Left lung (tissue), 4 donors: ENCODE measurements at regions not wholly inside any gene's neighbourhood (a gene's known extent, or its start where the extent isn't known, plus 50 kb on each side); places are given as distances from the start of the nearest gene placed in this dataset.
A peak's percentile ranks its signal among the peaks of the same experiment; 100 is the strongest.

Experiments
- ATAC-seq: fragments of 200-7000 bp; cut with Tn5 transposase; one replicate; pipeline ENCODE4 v1.9.1; 2020; ENCODE audit warnings: moderate library complexity
- DNase-seq, 4 donors: peaks; one replicate each; pipeline ENCODE4 v3.0.0-alpha.2; 2013 to 2020
- H3K27ac ChIP-seq, 2 donors: fragments of 200-600 bp; sonication (generic) in 1 of 2; one replicate each; pipeline versions ENCODE4 v1.5.0 to v1.8.0; 2020 to 2021
- H3K27me3 ChIP-seq, 2 donors: fragments of 200-600 bp; sonication (generic) in 1 of 2; one replicate each; pipeline versions ENCODE4 v1.5.0 to v1.8.0; 2020 to 2021
- H3K36me3 ChIP-seq, 2 donors: fragments of 200-600 bp; sonication (generic) in 1 of 2; one replicate each; pipeline versions ENCODE4 v1.5.0 to v1.8.0; 2020 to 2021
- H3K4me1 ChIP-seq, 2 donors: fragments of 200-600 bp; one replicate each; pipeline ENCODE4 v1.8.0; 2021
- H3K4me3 ChIP-seq, 2 donors: fragments of 200-600 bp; sonication (generic) in 1 of 2; one replicate each; pipeline versions ENCODE4 v1.5.0 to v1.8.0; 2020 to 2021; ENCODE audit warnings: mild to moderate bottlenecking in 1 of 2
- H3K9me3 ChIP-seq, 2 donors: fragments of 200-600 bp; sonication (generic) in 1 of 2; one replicate each; pipeline versions ENCODE4 v1.5.0 to v1.8.0; 2020 to 2021
- intact Hi-C, 2 donors: fragments of 100-400 bp; cut with DNase I; formaldehyde crosslinking; loops; one replicate each; pipeline versions ENCODE4 v1.11.2 to v1.14.2; 2022
- TF ChIP-seq, protein P1 (sequence below), 2 donors: fragments of 200-600 bp; sonication (generic) in 1 of 2; IDR thresholded peaks; one replicate each; pipeline versions ENCODE4 v1.5.0 to v1.8.0; 2021; ENCODE audit warnings: antibody characterized with exemption in 2 of 2
- donor health status: DM: no; HTN: yes; CAD: no.
- donor health status: DM: no; HTN: no; CAD: no.

GRCh38 chr5:116778651-116779280 is 204.1 kb upstream of the SEMA6A start:
- Histone ChIP-seq H3K4me1 (no peaks in the 10 kb centered on the region), H3K4me3 (no peak overlapping the region), H3K9me3 (peaks cover 0 to 3% of the 10 kb centered on the region in 2 donors), H3K27ac (no peak overlapping the region), H3K27me3 (no peaks in the 10 kb centered on the region), H3K36me3 (no peaks in the 10 kb centered on the region)
- ATAC-seq (no peak), DNase-seq (peak in 2 of 4 donors; percentile 65 to 81)
- intact Hi-C loops = no loop called here
- TF ChIP-seq, protein P1, sequence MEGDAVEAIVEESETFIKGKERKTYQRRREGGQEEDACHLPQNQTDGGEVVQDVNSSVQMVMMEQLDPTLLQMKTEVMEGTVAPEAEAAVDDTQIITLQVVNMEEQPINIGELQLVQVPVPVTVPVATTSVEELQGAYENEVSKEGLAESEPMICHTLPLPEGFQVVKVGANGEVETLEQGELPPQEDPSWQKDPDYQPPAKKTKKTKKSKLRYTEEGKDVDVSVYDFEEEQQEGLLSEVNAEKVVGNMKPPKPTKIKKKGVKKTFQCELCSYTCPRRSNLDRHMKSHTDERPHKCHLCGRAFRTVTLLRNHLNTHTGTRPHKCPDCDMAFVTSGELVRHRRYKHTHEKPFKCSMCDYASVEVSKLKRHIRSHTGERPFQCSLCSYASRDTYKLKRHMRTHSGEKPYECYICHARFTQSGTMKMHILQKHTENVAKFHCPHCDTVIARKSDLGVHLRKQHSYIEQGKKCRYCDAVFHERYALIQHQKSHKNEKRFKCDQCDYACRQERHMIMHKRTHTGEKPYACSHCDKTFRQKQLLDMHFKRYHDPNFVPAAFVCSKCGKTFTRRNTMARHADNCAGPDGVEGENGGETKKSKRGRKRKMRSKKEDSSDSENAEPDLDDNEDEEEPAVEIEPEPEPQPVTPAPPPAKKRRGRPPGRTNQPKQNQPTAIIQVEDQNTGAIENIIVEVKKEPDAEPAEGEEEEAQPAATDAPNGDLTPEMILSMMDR (IDR thresholded peaks at IDR 0.05) = no peak

GRCh38 chr5:116778032-116778431 is 203.4 kb upstream of the SEMA6A start:
- Histone ChIP-seq H3K9me3 (peaks cover 0 to 3% of the 10 kb centered on the region in 2 donors), H3K27me3 (no peaks in the 10 kb centered on the region), H3K4me1 (no peaks in the 10 kb centered on the region), H3K27ac (no peak overlapping the region), H3K4me3 (no peak overlapping the region), H3K36me3 (no peaks in the 10 kb centered on the region)
- intact Hi-C loops = no loop called here
- peak; percentile 58 for ATAC-seq
- TF ChIP-seq, protein P1 (IDR thresholded peaks at IDR 0.05) = no peak
- peak in 2 of 4 donors; percentile 45 to 54 for DNase-seq

- Histone ChIP-seq H3K4me1 (peaks cover 0 to 3% of the 10 kb centered on the region in 2 donors), H3K36me3 (no peaks in the 10 kb centered on the region), H3K27me3 (no peaks in the 10 kb centered on the region), H3K4me3 (no peak overlapping the region), H3K9me3 (no peaks in the 10 kb centered on the region), H3K27ac (no peak overlapping the region)
- intact Hi-C loops = no loop called here
- TF ChIP-seq, protein P1 (IDR thresholded peaks at IDR 0.05) = no peak
- no peak for ATAC-seq
- DNase-seq = no peak
Measured at GRCh38 chr5:116773926-116774325, 199.3 kb upstream of the SEMA6A start.

DNA sequence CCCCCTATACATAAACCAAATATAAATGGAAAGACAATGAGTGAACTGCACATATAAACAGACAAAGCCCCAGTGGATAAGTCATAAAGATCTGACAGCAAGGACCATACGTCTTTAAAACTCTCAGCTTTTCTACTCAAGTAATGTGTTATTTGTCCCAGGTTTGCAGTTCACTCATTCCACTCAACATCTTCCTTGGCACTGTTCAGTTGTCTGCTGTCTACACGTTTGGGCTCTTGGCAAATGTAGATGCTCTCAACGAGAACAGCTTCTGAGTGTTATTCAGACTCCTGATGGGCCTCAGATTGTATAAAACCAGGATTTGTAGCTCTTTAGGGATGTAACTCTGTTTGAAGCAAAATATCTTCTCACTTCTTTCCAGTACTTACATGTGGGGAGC is 198.2 kb upstream of the SEMA6A start:
- no peak for DNase-seq
- TF ChIP-seq, protein P1 (IDR thresholded peaks at IDR 0.05) = no peak
- H3K36me3 ChIP-seq = no peaks in the 10 kb centered on the region
- ATAC-seq = no peak
- H3K27ac ChIP-seq = no peak overlapping the region
- no peaks in the 10 kb centered on the region for H3K9me3 ChIP-seq
- intact Hi-C loops = no loop called here
- H3K4me3 ChIP-seq = no peak overlapping the region
- peaks cover 0 to 3% of the 10 kb centered on the region in 2 donors for H3K4me1 ChIP-seq
- no peaks in the 10 kb centered on the region for H3K27me3 ChIP-seq

DNA sequence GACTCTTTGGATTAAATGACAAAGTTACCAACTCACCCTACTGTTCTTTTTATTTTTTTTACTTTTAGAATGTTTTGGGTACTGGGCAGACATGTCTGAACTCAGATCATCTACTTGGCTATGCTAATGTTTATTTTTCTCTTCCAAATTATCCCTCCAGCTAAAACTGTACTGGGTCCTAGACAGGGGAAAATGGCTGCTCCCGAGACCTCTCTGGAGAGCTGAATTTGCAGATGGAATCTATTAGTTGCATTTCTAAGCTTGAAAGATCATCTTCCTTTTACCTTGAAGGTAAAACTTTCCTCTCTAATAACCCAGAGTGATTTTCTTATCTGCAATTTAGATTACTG is 197.5 kb upstream of the SEMA6A start:
- DNase-seq (no peak), ATAC-seq (no peak)
- no peaks in the 10 kb centered on the region for H3K27me3 ChIP-seq
- no peaks in the 10 kb centered on the region for H3K9me3 ChIP-seq
- no peak overlapping the region for H3K4me3 ChIP-seq
- H3K36me3 ChIP-seq = no peaks in the 10 kb centered on the region
- no peak overlapping the region for H3K27ac ChIP-seq
- H3K4me1 ChIP-seq = peaks cover 0 to 3% of the 10 kb centered on the region in 2 donors
- intact Hi-C loops = no loop called here
- TF ChIP-seq, protein P1 (IDR thresholded peaks at IDR 0.05) = no peak
